Naive B cell (primary cell): ENCODE measurements at regions not wholly inside any gene's neighbourhood (a gene's known extent, or its start where the extent isn't known, plus 50 kb on each side); places are given as distances from the start of the nearest gene placed in this dataset.

Experiments used
- ATAC-seq, 2 donors: fragments of 150-1000 bp; cut with Tn5 transposase; 2 replicates each; pipeline ENCODE4 v1.10.0; 2021; ENCODE audit warnings: low read depth in 2 of 2, mild to moderate bottlenecking in 2 of 2, moderate library complexity in 2 of 2
- DNase-seq: peaks from one replicate; pipeline ENCODE4 v3.0.0; 2022
- H3K27ac Mint-ChIP-seq, 6 donors: one replicate each; pipeline ENCODE4 v1.8.0; 2020 to 2022; ENCODE audit warnings: mild to moderate bottlenecking in 6 of 6, mixed read lengths in 6 of 6, moderate library complexity in 5 of 6, inconsistent platforms in 2 of 6
- H3K27me3 Mint-ChIP-seq, 3 donors: one replicate each; pipeline ENCODE4 v1.8.0; 2021 to 2022; ENCODE audit warnings: mixed read lengths in 3 of 3, mild to moderate bottlenecking in 1 of 3
- H3K36me3 Mint-ChIP-seq, 2 donors: one replicate each; pipeline ENCODE4 v1.8.0; 2020 to 2022; ENCODE audit warnings: mixed read lengths in 2 of 2, inconsistent platforms in 1 of 2, mild to moderate bottlenecking in 1 of 2
- H3K4me1 Mint-ChIP-seq, 3 donors: one replicate each; pipeline ENCODE4 v1.8.0; 2020 to 2022; ENCODE audit warnings: mixed read lengths in 3 of 3, inconsistent platforms in 1 of 3, mild to moderate bottlenecking in 1 of 3, moderate library complexity in 1 of 3
- H3K4me3 Mint-ChIP-seq, 8 donors: one replicate each; pipeline ENCODE4 v1.8.0; 2020 to 2022; ENCODE audit warnings: mild to moderate bottlenecking in 8 of 8, mixed read lengths in 8 of 8, moderate library complexity in 8 of 8, inconsistent platforms in 2 of 8
- H3K9me3 Mint-ChIP-seq, 7 donors: one replicate each; pipeline ENCODE4 v1.8.0; 2020 to 2022; ENCODE audit warnings: mixed read lengths in 7 of 7, mild to moderate bottlenecking in 5 of 7, inconsistent platforms in 2 of 7, moderate library complexity in 1 of 7

GRCh38 chr6:9086331-9086730, 651.0 kb upstream of the SLC35B3 start:
- no peaks in the 10 kb centered on the region for H3K36me3 Mint-ChIP-seq
- H3K4me1 Mint-ChIP-seq, result no peaks in the 10 kb centered on the region
- peaks cover 0 to 4% (median 0%) of the 10 kb centered on the region in 7 donors for H3K9me3 Mint-ChIP-seq
- ATAC-seq (no peak), DNase-seq (no peak)
- H3K27me3 Mint-ChIP-seq, result no peaks in the 10 kb centered on the region
- no peak overlapping the region for H3K27ac Mint-ChIP-seq
- H3K4me3 Mint-ChIP-seq, result no peak overlapping the region

GRCh38 chr6:9085709-9086070, 650.3 kb upstream of the SLC35B3 start:
- H3K36me3 Mint-ChIP-seq, result no peaks in the 10 kb centered on the region
- DNase-seq (no peak), ATAC-seq (no peak)
- H3K27me3 Mint-ChIP-seq, result no peaks in the 10 kb centered on the region
- H3K27ac Mint-ChIP-seq, result no peak overlapping the region
- H3K4me3 Mint-ChIP-seq, result no peak overlapping the region
- no peaks in the 10 kb centered on the region for H3K4me1 Mint-ChIP-seq
- H3K9me3 Mint-ChIP-seq, result peaks cover 0 to 4% (median 0%) of the 10 kb centered on the region in 7 donors

GRCh38 chr6:9085054-9085708, 649.8 kb upstream of the SLC35B3 start:
- Mint-ChIP-seq H3K4me3 (no peak overlapping the region), H3K27ac (no peak overlapping the region), H3K9me3 (peaks cover 0 to 4% (median 0%) of the 10 kb centered on the region in 7 donors), H3K4me1 (no peaks in the 10 kb centered on the region), H3K36me3 (no peaks in the 10 kb centered on the region), H3K27me3 (no peaks in the 10 kb centered on the region)
- DNase-seq, result no peak
- no peak for ATAC-seq

- no peak overlapping the region for H3K27ac Mint-ChIP-seq
- no peak for ATAC-seq
- H3K4me1 Mint-ChIP-seq, result no peaks in the 10 kb centered on the region
- no peaks in the 10 kb centered on the region for H3K36me3 Mint-ChIP-seq
- DNase-seq, result no peak
- H3K4me3 Mint-ChIP-seq, result no peak overlapping the region
- H3K27me3 Mint-ChIP-seq, result no peaks in the 10 kb centered on the region
- peaks cover 0 to 7% (median 0%) of the 10 kb centered on the region in 7 donors for H3K9me3 Mint-ChIP-seq
Observed at GRCh38 chr6:9083108-9083507, 647.8 kb upstream of the SLC35B3 start.

GRCh38 chr6:9066726-9067125, 631.4 kb upstream of the SLC35B3 start:
- H3K27me3 Mint-ChIP-seq, result no peaks in the 10 kb centered on the region
- H3K4me1 Mint-ChIP-seq, result no peaks in the 10 kb centered on the region
- no peak overlapping the region for H3K27ac Mint-ChIP-seq
- no peaks in the 10 kb centered on the region for H3K36me3 Mint-ChIP-seq
- H3K4me3 Mint-ChIP-seq, result no peak overlapping the region
- ATAC-seq (no peak), DNase-seq (no peak)
- peaks cover 0 to 6% (median 0%) of the 10 kb centered on the region in 7 donors for H3K9me3 Mint-ChIP-seq

GRCh38 chr6:9064156-9064555, 628.8 kb upstream of the SLC35B3 start:
- H3K36me3 Mint-ChIP-seq, result no peaks in the 10 kb centered on the region
- DNase-seq (no peak), ATAC-seq (no peak)
- no peak overlapping the region for H3K4me3 Mint-ChIP-seq
- H3K27ac Mint-ChIP-seq, result no peak overlapping the region
- peaks cover 0 to 1% (median 0%) of the 10 kb centered on the region in 7 donors for H3K9me3 Mint-ChIP-seq
- no peaks in the 10 kb centered on the region for H3K27me3 Mint-ChIP-seq
- H3K4me1 Mint-ChIP-seq, result no peaks in the 10 kb centered on the region

GRCh38 chr6:9062596-9062995, 627.3 kb upstream of the SLC35B3 start:
- Mint-ChIP-seq H3K27ac (no peak overlapping the region), H3K4me3 (no peak overlapping the region), H3K9me3 (peaks cover 0 to 1% (median 0%) of the 10 kb centered on the region in 7 donors), H3K4me1 (no peaks in the 10 kb centered on the region), H3K27me3 (no peaks in the 10 kb centered on the region), H3K36me3 (no peaks in the 10 kb centered on the region)
- ATAC-seq, result no peak
- DNase-seq, result no peak

GRCh38 chr6:9057937-9058336, 622.6 kb upstream of the SLC35B3 start:
- DNase-seq, result no peak

GRCh38 chr6:9056556-9056955, 621.2 kb upstream of the SLC35B3 start:
- Mint-ChIP-seq H3K36me3 (no peaks in the 10 kb centered on the region), H3K9me3 (peaks cover 0 to 3% (median 0%) of the 10 kb centered on the region in 7 donors), H3K27me3 (no peaks in the 10 kb centered on the region), H3K4me3 (no peak overlapping the region), H3K27ac (no peak overlapping the region), H3K4me1 (no peaks in the 10 kb centered on the region)
- DNase-seq (no peak), ATAC-seq (no peak)

More at GRCh38 chr6:9057937-9058336, 622.6 kb upstream of the SLC35B3 start:
- Mint-ChIP-seq H3K4me3 (no peak overlapping the region), H3K4me1 (no peaks in the 10 kb centered on the region), H3K9me3 (peaks cover 0 to 4% (median 0%) of the 10 kb centered on the region in 7 donors), H3K27ac (no peak overlapping the region), H3K36me3 (no peaks in the 10 kb centered on the region), H3K27me3 (no peaks in the 10 kb centered on the region)
- no peak for ATAC-seq

GRCh38 chr6:9044426-9044825, 609.1 kb upstream of the SLC35B3 start:
- Mint-ChIP-seq H3K9me3 (peaks cover 0 to 25% (median 4%) of the 10 kb centered on the region in 7 donors), H3K4me1 (no peaks in the 10 kb centered on the region), H3K27me3 (no peaks in the 10 kb centered on the region), H3K4me3 (no peak overlapping the region), H3K27ac (no peak overlapping the region), H3K36me3 (no peaks in the 10 kb centered on the region)
- ATAC-seq (no peak), DNase-seq (no peak)

- peaks cover 0 to 30% (median 2%) of the 10 kb centered on the region in 7 donors for H3K9me3 Mint-ChIP-seq
- H3K4me1 Mint-ChIP-seq, result no peaks in the 10 kb centered on the region
- no peaks in the 10 kb centered on the region for H3K36me3 Mint-ChIP-seq
- DNase-seq, result no peak
- H3K27ac Mint-ChIP-seq, result no peak overlapping the region
- no peak overlapping the region for H3K4me3 Mint-ChIP-seq
- no peaks in the 10 kb centered on the region for H3K27me3 Mint-ChIP-seq
- ATAC-seq, result no peak
Observed at GRCh38 chr6:9040718-9041117, 605.4 kb upstream of the SLC35B3 start.

GRCh38 chr6:9039258-9039657, 603.9 kb upstream of the SLC35B3 start:
- Mint-ChIP-seq H3K27me3 (no peaks in the 10 kb centered on the region), H3K27ac (peak overlapping the region in 1 of 6 donors; percentile 72), H3K4me3 (no peak overlapping the region), H3K36me3 (no peaks in the 10 kb centered on the region), H3K4me1 (no peaks in the 10 kb centered on the region), H3K9me3 (peaks cover 0 to 30% (median 3%) of the 10 kb centered on the region in 7 donors)
- DNase-seq, result no peak
- ATAC-seq, result no peak

- DNase-seq (no peak), ATAC-seq (no peak)
- Mint-ChIP-seq H3K9me3 (peaks cover 2 to 9% (median 4%) of the 10 kb centered on the region in 7 donors), H3K27ac (no peak overlapping the region), H3K4me1 (peaks cover 0 to 4% (median 0%) of the 10 kb centered on the region in 3 donors), H3K4me3 (no peak overlapping the region), H3K27me3 (no peaks in the 10 kb centered on the region), H3K36me3 (no peaks in the 10 kb centered on the region)
Observed at GRCh38 chr6:9028086-9028485, 592.7 kb upstream of the SLC35B3 start.

- ATAC-seq (no peak), DNase-seq (no peak)
- Mint-ChIP-seq H3K27me3 (no peaks in the 10 kb centered on the region), H3K27ac (no peak overlapping the region), H3K4me1 (peaks cover 0 to 4% (median 0%) of the 10 kb centered on the region in 3 donors), H3K4me3 (peak overlapping the region in 2 of 8 donors; percentile 1 to 6), H3K36me3 (no peaks in the 10 kb centered on the region), H3K9me3 (peaks cover 0 to 10% (median 4%) of the 10 kb centered on the region in 7 donors)
Observed at GRCh38 chr6:9025796-9026394, 590.5 kb upstream of the SLC35B3 start.
